ENCODE measurements at regions not wholly inside any gene's neighbourhood (a gene's known extent, or its start where the extent isn't known, plus 50 kb on each side); places are given as distances from the start of the nearest gene placed in this dataset.

GRCh38 chr11:70736461-70736860, 338.1 kb downstream of the CTTN start:
- ATAC-seq (no peak), DNase-seq (ENCODE audit: extremely low read depth in 1 of 4, low spot score in 3 of 4) (no peak), FAIRE-seq (no peak)
- Histone ChIP-seq H2AFZ (ENCODE audit: low read depth, low read length) (no peak overlapping the region), H3K9me3 (replicated peaks; ENCODE audit: control insufficient read depth, insufficient read depth, low read depth, low read length) (no peaks in the 10 kb centered on the region), H3K27me3 (ENCODE audit: control insufficient read depth in 2 of 2, insufficient read depth in 2 of 2, low read length in 2 of 2) (peaks cover 16 to 91% of the 10 kb centered on the region in 2 experiments), H3K4me1 (replicated peaks in 1 of 2; ENCODE audit: control insufficient read depth in 2 of 2, insufficient read depth in 2 of 2, low read length in 2 of 2) (peaks cover 0 to 5% of the 10 kb centered on the region in 2 experiments; a peak in 2 of 5 replicates), H3K4me3 (no peak overlapping the region), H3K79me2 (ENCODE audit: control insufficient read depth, insufficient read depth, low read length) (no peaks in the 10 kb centered on the region), H3K27ac (ENCODE audit: extremely low read depth, low read depth, low read length) (no peak overlapping the region), H3K4me2 (ENCODE audit: insufficient read depth, low read length) (no peak overlapping the region), H3K36me3 (ENCODE audit: control insufficient read depth, insufficient read depth, low read length) (no peaks in the 10 kb centered on the region), H4K20me1 (replicated peaks; ENCODE audit: control insufficient read depth, insufficient read depth, low read length) (0 out of 2 replicates have a peak, but pooled peaks cover 4% of the 10 kb centered on the region), H3K9ac (ENCODE audit: insufficient read depth in 1 of 2, low read depth in 2 of 2, low read length in 2 of 2) (no peak overlapping the region), H3K9me1 (ENCODE audit: control insufficient read depth, insufficient read depth, low read length) (no peaks in the 10 kb centered on the region)
- TF ChIP-seq TAF15 (IDR thresholded peaks at IDR 0.05; ENCODE audit: low read depth, low read length), result no peak
- TF ChIP-seq ZNF408 (CRISPR knock-in tag; IDR thresholded peaks at IDR 0.05; ENCODE audit: low read depth), result no peak
- intact Hi-C loops (cut with micrococcal nuclease), result no loop called here
- in situ Hi-C loops (cut with MboI), result no loop called here
- POLR2A ChIA-PET, result no interaction called here
- CTCF ChIA-PET (ENCODE audit: low intra/inter-chr PET ratio), result no interaction called here
- 3% methylated on average over 6 of the region's 9 CpGs for WGBS (ENCODE audit: insufficient coverage, low coverage, missing lambda C conversion rate)
- BruUV-seq (replicated peaks), result no TSS peak

GRCh38 chr11:70736937-70737640, 338.8 kb downstream of the CTTN start:
- ChIA-PET CTCF (ENCODE audit: low intra/inter-chr PET ratio) (no interaction called here), POLR2A (no interaction called here)
- in situ Hi-C loops (cut with MboI) (no loop called here), intact Hi-C loops (cut with micrococcal nuclease) (no loop called here)
- BruUV-seq (replicated peaks), result no TSS peak
- H3K36me3 ChIP-seq (ENCODE audit: control insufficient read depth, insufficient read depth, low read length), result no peaks in the 10 kb centered on the region
- H3K4me3 ChIP-seq, result no peak overlapping the region
- H3K79me2 ChIP-seq (ENCODE audit: control insufficient read depth, insufficient read depth, low read length), result no peaks in the 10 kb centered on the region
- peaks cover 3 to 9% of the 10 kb centered on the region in 2 experiments; a peak in 4 of 5 replicates for H3K4me1 ChIP-seq (replicated peaks in 1 of 2; ENCODE audit: control insufficient read depth in 2 of 2, insufficient read depth in 2 of 2, low read length in 2 of 2)
- TF ChIP-seq ELF2 (CRISPR knock-in tag; IDR thresholded peaks at IDR 0.05) (no peak), FOXA3 (CRISPR knock-in tag; conservative IDR thresholded peaks at IDR 0.05 in 1 of 2, IDR thresholded peaks at IDR 0.05 in 1 of 2) (no peak), C11orf30 (IDR thresholded peaks at IDR 0.05; ENCODE audit: low read depth) (no peak), BACH1 (tag; IDR thresholded peaks at IDR 0.05) (no peak), MYC (IDR thresholded peaks at IDR 0.05; ENCODE audit: low read depth, low read length) (no peak), MYC (CRISPR knock-in tag; IDR thresholded peaks at IDR 0.05; ENCODE audit: borderline replicate concordance, low read depth) (no peak), ZNF507 (tag; conservative IDR thresholded peaks at IDR 0.05) (no peak), SNRNP70 (optimal IDR thresholded peaks at IDR 0.05; ENCODE audit: low read depth, low read length) (no peak), USF2 (CRISPR knock-in tag; IDR thresholded peaks at IDR 0.05) (no peak)
- ATAC-seq (no peak), DNase-seq (ENCODE audit: extremely low read depth in 1 of 4, low spot score in 3 of 4) (no peak), FAIRE-seq (no peak)
- H3K4me2 ChIP-seq (ENCODE audit: insufficient read depth, low read length), result no peak overlapping the region
- no peak overlapping the region for H3K27ac ChIP-seq (ENCODE audit: extremely low read depth, low read depth, low read length)
- peaks cover 16 to 85% of the 10 kb centered on the region in 2 experiments for H3K27me3 ChIP-seq (ENCODE audit: control insufficient read depth in 2 of 2, insufficient read depth in 2 of 2, low read length in 2 of 2)
- 0 out of 2 replicates have a peak, but pooled peaks cover 4% of the 10 kb centered on the region for H4K20me1 ChIP-seq (replicated peaks; ENCODE audit: control insufficient read depth, insufficient read depth, low read length)
- WGBS (ENCODE audit: insufficient coverage, low coverage, missing lambda C conversion rate), result 1% methylated on average over 15 of the region's 17 CpGs
- no peak overlapping the region for H2AFZ ChIP-seq (ENCODE audit: low read depth, low read length)
- no peaks in the 10 kb centered on the region for H3K9me3 ChIP-seq (replicated peaks; ENCODE audit: control insufficient read depth, insufficient read depth, low read depth, low read length)
- H3K9ac ChIP-seq (ENCODE audit: insufficient read depth in 1 of 2, low read depth in 2 of 2, low read length in 2 of 2), result no peak overlapping the region
- no peaks in the 10 kb centered on the region for H3K9me1 ChIP-seq (ENCODE audit: control insufficient read depth, insufficient read depth, low read length)

All from K562 (cell line).